Endothelial cell of umbilical vein (primary cell): ENCODE measurements at regions not wholly inside any gene's neighbourhood (a gene's known extent, or its start where the extent isn't known, plus 50 kb on each side); places are given as distances from the start of the nearest gene placed in this dataset.

Experiments
- BruUV-seq: library from RNA; stranded (reverse); fragments of 400-500 nt; replicated peaks from 2 replicates; lab custom pipeline; 2021; lab: Mats Ljungman, UMichigan
- CTCF ChIA-PET: fragments of 300-600, 350-600 bp; sonication (Branson Sonifier 250); formaldehyde crosslinking; loops from one replicate; lab custom pipeline; 2021; ENCODE audit warnings: antibody characterized with exemption, inconsistent platforms; lab: Charles Lee
- POLR2A ChIA-PET: fragments of 300-600, 350-600 bp; sonication (Branson Sonifier 250); formaldehyde crosslinking; loops from one replicate; lab custom pipeline; 2021; ENCODE audit warnings: antibody characterized with exemption, inconsistent platforms; lab: Charles Lee
- DNase-seq: peaks from one replicate; pipeline ENCODE4 v3.0.0-alpha.2; 2011; ENCODE audit warnings: low read depth, low spot score
- FAIRE-seq: peaks from 2 replicates; lab custom pipeline; 2011; peaks lifted over from hg19 to GRCh38; lab: Jason Lieb, UNC
- H2AFZ ChIP-seq: 2 replicates; pipeline ENCODE4 v1.6.0; 2012; ENCODE audit warnings: low read depth, low read length, control low read depth, inconsistent platforms
- H3K27ac ChIP-seq: 2 replicates; pipeline ENCODE4 v1.5.1; 2011; ENCODE audit warnings: low read depth, mild to moderate bottlenecking, control low read depth, low read length, moderate library complexity; ENCODE audit not compliant: insufficient read depth
- H3K27me3 ChIP-seq, 2 experiments: 2 replicates each; pipeline versions ENCODE4 v1.6.0 to v1.6.1; 2011; ENCODE audit warnings: low read length in 2 of 2, mixed read lengths in 1 of 2; ENCODE audit not compliant: control insufficient read depth in 2 of 2, insufficient read depth in 2 of 2
- H3K36me3 ChIP-seq, 2 experiments: 2 replicates in 1 of 2; 3 replicates in 1 of 2; pipeline ENCODE4 v1.5.1; 2011; ENCODE audit warnings: low read length in 2 of 2, mild to moderate bottlenecking in 1 of 2, moderate library complexity in 1 of 2; ENCODE audit not compliant: control insufficient read depth in 2 of 2, insufficient read depth in 2 of 2; ENCODE audit errors: extremely low read depth in 1 of 2
- H3K4me1 ChIP-seq: 3 replicates; pipeline ENCODE4 v1.5.1; 2011; ENCODE audit warnings: mild to moderate bottlenecking, low read length; ENCODE audit not compliant: control insufficient read depth, insufficient read depth; ENCODE audit errors: extremely low read depth
- H3K4me2 ChIP-seq: 2 replicates; pipeline ENCODE4 v1.6.1; 2011; ENCODE audit warnings: low read length, control low read depth, mixed read lengths; ENCODE audit not compliant: insufficient read depth
- H3K4me3 ChIP-seq, 3 experiments: fragments of 200-600 bp in 1 of 3; sonication (generic), shearing (Covaris generic) in 1 of 3; replicated peaks in 1 of 3; 2 replicates each; pipeline ENCODE4 v1.5.1; 2011 to 2016; ENCODE audit warnings: control low read depth in 3 of 3, low read length in 3 of 3, mild to moderate bottlenecking in 2 of 3, inconsistent platforms in 1 of 3, low read depth in 1 of 3, moderate library complexity in 1 of 3; ENCODE audit not compliant: insufficient read depth in 1 of 3
- H3K79me2 ChIP-seq: 2 replicates; pipeline ENCODE4 v1.6.0; 2012; ENCODE audit warnings: low read length, inconsistent platforms; ENCODE audit not compliant: control insufficient read depth, insufficient read depth
- H3K9ac ChIP-seq: replicated peaks from 2 replicates; pipeline ENCODE3; 2011; ENCODE audit warnings: low read length, control low read depth; ENCODE audit not compliant: insufficient read depth; ENCODE audit errors: extremely low read depth
- H3K9me1 ChIP-seq: replicated peaks from 3 replicates; pipeline ENCODE4 v1.6.0; 2011; ENCODE audit warnings: mild to moderate bottlenecking, low read length; ENCODE audit not compliant: control insufficient read depth, insufficient read depth; ENCODE audit errors: extremely low read depth
- H3K9me3 ChIP-seq: replicated peaks from 2 replicates; pipeline ENCODE4 v1.5.1; 2012; ENCODE audit warnings: low read length, inconsistent platforms; ENCODE audit not compliant: control insufficient read depth, insufficient read depth
- H4K20me1 ChIP-seq: replicated peaks from 2 replicates; pipeline ENCODE3; 2011; ENCODE audit warnings: mild to moderate bottlenecking, low read length; ENCODE audit not compliant: control insufficient read depth, insufficient read depth; ENCODE audit errors: extremely low read depth
- EZH2 ChIP-seq: IDR thresholded peaks from 2 replicates; pipeline ENCODE4 v1.6.1; 2012; ENCODE audit warnings: borderline replicate concordance, low read depth, mild to moderate bottlenecking, moderate library complexity, low read length, inconsistent platforms; ENCODE audit not compliant: severe bottlenecking
- FOS ChIP-seq: IDR thresholded peaks from 2 replicates; pipeline ENCODE4 v1.6.1; 2011; ENCODE audit warnings: mild to moderate bottlenecking, low read length, moderate library complexity, borderline replicate concordance; ENCODE audit not compliant: insufficient read depth
- GATA2 ChIP-seq: IDR thresholded peaks from 2 replicates; pipeline ENCODE4 v1.7.0; 2011; ENCODE audit warnings: low read depth, mild to moderate bottlenecking, moderate library complexity, mixed read lengths, low read length; ENCODE audit not compliant: insufficient read length, insufficient read depth
- JUN ChIP-seq: IDR thresholded peaks from 2 replicates; pipeline ENCODE4 v1.6.1; 2011; ENCODE audit warnings: borderline replicate concordance, low read depth; ENCODE audit not compliant: insufficient read length, insufficient read depth
- MYC ChIP-seq: IDR thresholded peaks from one replicate; pipeline ENCODE4 v1.6.1; 2011; ENCODE audit warnings: mild to moderate bottlenecking, low read depth, low read length
- POLR2A ChIP-seq: IDR thresholded peaks from 2 replicates; pipeline ENCODE4 v1.6.1; 2012; ENCODE audit warnings: low read depth, mild to moderate bottlenecking, control low read depth, low read length
- POLR2AphosphoS5 ChIP-seq: IDR thresholded peaks from 2 replicates; pipeline ENCODE4 v1.6.1; 2012; ENCODE audit warnings: low read depth, mild to moderate bottlenecking, control low read depth, low read length, moderate library complexity; ENCODE audit not compliant: insufficient read depth
- dilution Hi-C: fragments of 300-500 bp; cut with MboI; formaldehyde crosslinking; loops from one replicate; pipeline ENCODE4 v1.15.0; 2019; ENCODE audit warnings: low sequenced_read_pairs; ENCODE audit not compliant: extremely low pct_ligation_motif_present
- intact Hi-C: fragments of 100-400 bp; cut with micrococcal nuclease; formaldehyde crosslinking; loops from one replicate; pipeline ENCODE4 v1.10.0; 2022
- TF ChIP-seq, protein P1 (sequence below), 2 donors: IDR thresholded peaks; 1 replicate in 1 of 2; 2 replicates in 1 of 2; pipeline ENCODE4 v1.5.1; 2011; ENCODE audit warnings: low read length in 2 of 2, mild to moderate bottlenecking in 2 of 2, moderate library complexity in 2 of 2, control low read depth in 1 of 2, inconsistent platforms in 1 of 2, low read depth in 1 of 2; ENCODE audit not compliant: insufficient read depth in 1 of 2; ENCODE audit errors: extremely low read depth in 1 of 2
- TF ChIP-seq, protein P2 (sequence below): IDR thresholded peaks from 2 replicates; pipeline ENCODE4 v1.6.1; 2011; ENCODE audit not compliant: insufficient read depth, insufficient read length

DNA sequence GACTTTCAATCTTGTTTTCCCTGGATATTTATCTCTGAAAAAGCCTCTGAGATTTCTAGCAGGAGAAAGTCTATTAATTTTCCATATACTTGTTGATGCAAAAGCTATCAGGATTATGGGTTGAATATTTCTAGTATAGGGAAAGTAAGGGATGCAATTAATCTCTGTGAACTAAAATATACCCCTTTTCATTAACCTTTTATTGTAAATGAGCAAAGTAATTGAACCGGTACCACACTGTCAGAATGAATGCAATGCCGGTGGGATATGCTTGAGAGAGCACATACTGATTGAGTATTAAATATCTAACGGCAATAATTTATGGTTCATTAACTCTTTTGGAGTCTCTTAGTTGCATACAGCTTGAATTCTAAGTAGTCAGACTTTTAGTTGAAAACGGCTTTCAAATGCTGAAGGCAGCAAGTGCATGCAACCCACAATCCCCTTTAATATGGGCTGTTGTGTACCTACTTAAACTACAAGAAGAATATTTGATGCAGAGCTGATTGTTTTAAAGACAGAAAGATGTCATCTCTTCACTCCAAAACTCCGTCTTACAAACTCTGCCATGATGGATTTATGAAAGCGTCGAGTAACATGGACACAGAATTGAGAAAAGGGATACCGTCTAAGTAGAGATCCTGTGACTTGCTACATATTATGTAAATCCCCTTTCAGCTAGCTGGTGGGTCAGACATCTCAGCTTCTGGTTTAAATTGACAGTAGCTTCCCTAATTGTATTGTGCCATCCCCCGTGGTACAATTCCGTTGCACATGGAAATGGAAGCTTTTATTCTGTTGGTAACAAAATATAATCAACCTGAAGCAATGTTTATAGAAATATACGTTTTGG lies 141.3 kb upstream of the CDH8 start:
- Histone ChIP-seq H3K9me3 (no peaks in the 10 kb centered on the region), H2AFZ (no peak overlapping the region), H3K36me3 (no peaks in the 10 kb centered on the region), H3K79me2 (no peaks in the 10 kb centered on the region), H4K20me1 (no peaks in the 10 kb centered on the region), H3K4me1 (no peaks in the 10 kb centered on the region), H3K9ac (no peak overlapping the region), H3K4me2 (no peak overlapping the region), H3K27me3 (no peaks in the 10 kb centered on the region), H3K4me3 (no peak overlapping the region), H3K27ac (no peak overlapping the region), H3K9me1 (no peaks in the 10 kb centered on the region)
- ChIA-PET CTCF (no interaction called here), POLR2A (no interaction called here)
- dilution Hi-C loops = no loop called here
- BruUV-seq = no TSS peak
- FAIRE-seq (no peak), DNase-seq (no peak)
- intact Hi-C loops = no loop called here
- TF ChIP-seq GATA2 (no peak), JUN (no peak), MYC (no peak), FOS (no peak)

DNA sequence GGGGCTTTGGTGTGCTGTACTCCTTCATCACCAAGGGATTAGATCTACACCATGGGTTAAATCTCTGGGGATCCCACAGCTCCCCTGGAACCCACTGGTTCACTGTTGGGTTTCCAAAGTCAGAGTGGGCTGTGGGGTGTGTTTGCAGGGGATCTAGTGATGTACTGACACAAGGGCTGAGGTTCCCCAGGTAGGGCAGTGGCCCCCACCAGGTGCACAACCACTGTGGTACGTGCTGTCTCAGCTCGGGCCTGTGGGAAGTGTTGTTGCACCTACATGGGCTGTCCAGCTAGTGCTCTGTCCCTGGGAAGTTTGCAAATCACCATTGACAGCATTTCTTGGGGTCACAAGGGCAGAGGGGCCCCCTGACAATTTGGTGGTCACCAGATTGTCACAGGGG lies 134.4 kb upstream of the CDH8 start:
- H2AFZ ChIP-seq = no peak overlapping the region
- no peaks in the 10 kb centered on the region for H3K36me3 ChIP-seq
- no peaks in the 10 kb centered on the region for H3K4me1 ChIP-seq
- ChIA-PET CTCF (no interaction called here), POLR2A (no interaction called here)
- no peak overlapping the region for H3K27ac ChIP-seq
- no peaks in the 10 kb centered on the region for H4K20me1 ChIP-seq
- intact Hi-C loops = no loop called here
- H3K4me3 ChIP-seq = no peak overlapping the region
- dilution Hi-C loops = no loop called here
- FAIRE-seq = no peak
- H3K4me2 ChIP-seq = no peak overlapping the region
- no peak overlapping the region for H3K9ac ChIP-seq
- DNase-seq = no peak
- no peaks in the 10 kb centered on the region for H3K9me3 ChIP-seq
- no peaks in the 10 kb centered on the region for H3K79me2 ChIP-seq
- no TSS peak for BruUV-seq
- no peaks in the 10 kb centered on the region for H3K9me1 ChIP-seq
- TF ChIP-seq POLR2AphosphoS5 (no peak), POLR2A (no peak), EZH2 (no peak), MYC (no peak), GATA2 (no peak), FOS (no peak), JUN (no peak)
- TF ChIP-seq, protein P1, sequence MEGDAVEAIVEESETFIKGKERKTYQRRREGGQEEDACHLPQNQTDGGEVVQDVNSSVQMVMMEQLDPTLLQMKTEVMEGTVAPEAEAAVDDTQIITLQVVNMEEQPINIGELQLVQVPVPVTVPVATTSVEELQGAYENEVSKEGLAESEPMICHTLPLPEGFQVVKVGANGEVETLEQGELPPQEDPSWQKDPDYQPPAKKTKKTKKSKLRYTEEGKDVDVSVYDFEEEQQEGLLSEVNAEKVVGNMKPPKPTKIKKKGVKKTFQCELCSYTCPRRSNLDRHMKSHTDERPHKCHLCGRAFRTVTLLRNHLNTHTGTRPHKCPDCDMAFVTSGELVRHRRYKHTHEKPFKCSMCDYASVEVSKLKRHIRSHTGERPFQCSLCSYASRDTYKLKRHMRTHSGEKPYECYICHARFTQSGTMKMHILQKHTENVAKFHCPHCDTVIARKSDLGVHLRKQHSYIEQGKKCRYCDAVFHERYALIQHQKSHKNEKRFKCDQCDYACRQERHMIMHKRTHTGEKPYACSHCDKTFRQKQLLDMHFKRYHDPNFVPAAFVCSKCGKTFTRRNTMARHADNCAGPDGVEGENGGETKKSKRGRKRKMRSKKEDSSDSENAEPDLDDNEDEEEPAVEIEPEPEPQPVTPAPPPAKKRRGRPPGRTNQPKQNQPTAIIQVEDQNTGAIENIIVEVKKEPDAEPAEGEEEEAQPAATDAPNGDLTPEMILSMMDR (IDR thresholded peaks at IDR 0.05; ENCODE audit: extremely low read depth in 1 of 2, insufficient read depth in 1 of 2, low read depth in 1 of 2, low read length in 2 of 2) = no peak
- TF ChIP-seq, protein P2, sequence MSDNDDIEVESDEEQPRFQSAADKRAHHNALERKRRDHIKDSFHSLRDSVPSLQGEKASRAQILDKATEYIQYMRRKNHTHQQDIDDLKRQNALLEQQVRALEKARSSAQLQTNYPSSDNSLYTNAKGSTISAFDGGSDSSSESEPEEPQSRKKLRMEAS = no peak
- H3K27me3 ChIP-seq = no peaks in the 10 kb centered on the region
